ENCODE measurements at regions not wholly inside any gene's neighbourhood (a gene's known extent, or its start where the extent isn't known, plus 50 kb on each side); places are given as distances from the start of the nearest gene placed in this dataset.
"Not testable (repeated sequence)": the region's sequence is repeated elsewhere in the genome, so short reads cannot be mapped to it uniquely, and the experiment has no call there.

GRCh38 chr13:63457186-63457585, 2041.5 kb upstream of the PCDH20 start:
- H3K36me3 ChIP-seq: no peaks in the 10 kb centered on the region
- intact Hi-C loops (cut with DNase I): no loop called here
- ATAC-seq: no peak

GRCh38 chr13:63455938-63456337, 2040.3 kb upstream of the PCDH20 start:
- no peaks in the 10 kb centered on the region for H3K36me3 ChIP-seq
- no peak for ATAC-seq
- intact Hi-C loops (cut with DNase I): no loop called here
- H3K27me3 ChIP-seq (ENCODE audit: low read depth): no peaks in the 10 kb centered on the region
- H3K27ac ChIP-seq: no peak overlapping the region
- H3K9me3 ChIP-seq: no peaks in the 10 kb centered on the region
- no peak overlapping the region for H3K4me3 ChIP-seq
- DNase-seq: no peak
- no peaks in the 10 kb centered on the region for H3K4me1 ChIP-seq
- TF ChIP-seq CTCF (IDR thresholded peaks at IDR 0.05): no peak

More at GRCh38 chr13:63457186-63457585, 2041.5 kb upstream of the PCDH20 start:
- Histone ChIP-seq H3K27ac (no peak overlapping the region), H3K4me3 (no peak overlapping the region), H3K27me3 (ENCODE audit: low read depth) (no peaks in the 10 kb centered on the region), H3K9me3 (no peaks in the 10 kb centered on the region), H3K4me1 (no peaks in the 10 kb centered on the region)
- TF ChIP-seq CTCF (IDR thresholded peaks at IDR 0.05): no peak
- DNase-seq: no peak

GRCh38 chr13:63449550-63449949, 2033.9 kb upstream of the PCDH20 start:
- H3K27ac ChIP-seq: no peak overlapping the region
- intact Hi-C loops (cut with DNase I): no loop called here
- H3K27me3 ChIP-seq (ENCODE audit: low read depth): no peaks in the 10 kb centered on the region
- no peak overlapping the region for H3K4me3 ChIP-seq
- ATAC-seq (no peak), DNase-seq (no peak)
- no peaks in the 10 kb centered on the region for H3K9me3 ChIP-seq
- no peaks in the 10 kb centered on the region for H3K4me1 ChIP-seq
- TF ChIP-seq CTCF (IDR thresholded peaks at IDR 0.05): no peak
- no peaks in the 10 kb centered on the region for H3K36me3 ChIP-seq

GRCh38 chr13:63448692-63449091, 2033.0 kb upstream of the PCDH20 start:
- ATAC-seq: no peak

GRCh38 chr13:63446329-63446728, 2030.7 kb upstream of the PCDH20 start:
- no peak for DNase-seq
- Histone ChIP-seq H3K4me1 (no peaks in the 10 kb centered on the region), H3K27ac (no peak overlapping the region), H3K9me3 (no peaks in the 10 kb centered on the region), H3K36me3 (no peaks in the 10 kb centered on the region), H3K4me3 (no peak overlapping the region), H3K27me3 (ENCODE audit: low read depth) (no peaks in the 10 kb centered on the region)
- intact Hi-C loops (cut with DNase I): no loop called here
- TF ChIP-seq CTCF (IDR thresholded peaks at IDR 0.05): no peak
- no peak for ATAC-seq

More at GRCh38 chr13:63448692-63449091, 2033.0 kb upstream of the PCDH20 start:
- no peak for TF ChIP-seq CTCF (IDR thresholded peaks at IDR 0.05)
- intact Hi-C loops (cut with DNase I): no loop called here
- DNase-seq: no peak
- Histone ChIP-seq H3K36me3 (no peaks in the 10 kb centered on the region), H3K27ac (no peak overlapping the region), H3K9me3 (no peaks in the 10 kb centered on the region), H3K4me3 (no peak overlapping the region), H3K4me1 (no peaks in the 10 kb centered on the region), H3K27me3 (ENCODE audit: low read depth) (no peaks in the 10 kb centered on the region)

- intact Hi-C loops (cut with DNase I); H3K27ac ChIP-seq; H3K27me3 ChIP-seq (ENCODE audit: low read depth); DNase-seq; H3K4me1 ChIP-seq; H3K36me3 ChIP-seq; H3K4me3 ChIP-seq; ATAC-seq; H3K9me3 ChIP-seq: not testable (repeated sequence)
These were observed 2028.6 kb upstream of the PCDH20 start for GRCh38 chr13:63444225-63444624.

All from lower lobe of right lung (tissue), 2 donors.